SK-N-SH (cell line): ENCODE measurements at regions not wholly inside any gene's neighbourhood (a gene's known extent, or its start where the extent isn't known, plus 50 kb on each side); places are given as distances from the start of the nearest gene placed in this dataset.

ENCODE experiments used
- CTCF ChIA-PET: fragments of 300-600, 350-600 bp; formaldehyde crosslinking; extraction: SDS; loops from one replicate; lab custom pipeline; 2021; lab: Yijun Ruan, JAX
- POLR2A ChIA-PET: fragments of 350-600 bp; sonication (Branson Sonifier 250); formaldehyde crosslinking; extraction: SDS; loops from one replicate; lab custom pipeline; 2020; ENCODE audit warnings: antibody characterized with exemption, inconsistent platforms; lab: Yijun Ruan, JAX
- DNase-seq: peaks from one replicate; pipeline ENCODE4 v3.0.0; 2012
- H2AFZ ChIP-seq: fragments of 200-600 bp; sonication (generic); 2 replicates; pipeline ENCODE4 v1.8.1; 2016; ENCODE audit warnings: antibody characterized with exemption, mild to moderate bottlenecking, low read depth
- H3F3A ChIP-seq: fragments of 200-600 bp; sonication (generic); replicated peaks from 2 replicates; pipeline ENCODE3; 2016; ENCODE audit warnings: antibody characterized with exemption, mild to moderate bottlenecking; ENCODE audit not compliant: insufficient read depth
- H3K27ac ChIP-seq, 2 experiments: fragments of 200-500 bp in 1 of 2; fragments of 200-600 bp in 1 of 2; sonication (Bioruptor generic) in 1 of 2; sonication (generic), shearing (Covaris generic) in 1 of 2; 2 replicates each; pipeline versions ENCODE4 v1.5.1 to v1.6.1; 2014 to 2016; ENCODE audit warnings: low read depth in 2 of 2, inconsistent platforms in 1 of 2, low read length in 1 of 2, mild to moderate bottlenecking in 1 of 2, mixed read lengths in 1 of 2
- H3K27me3 ChIP-seq: fragments of 200-600 bp; sonication (generic), shearing (Covaris generic); 2 replicates; pipeline ENCODE4 v1.6.1; 2016; ENCODE audit warnings: mixed run types; ENCODE audit not compliant: insufficient read depth
- H3K36me3 ChIP-seq, 2 experiments: fragments of 200-500 bp in 1 of 2; fragments of 200-600 bp in 1 of 2; sonication (Bioruptor generic) in 1 of 2; sonication (generic) in 1 of 2; replicated peaks in 1 of 2; 2 replicates each; pipeline versions ENCODE3 to v1.5.1; 2014 to 2016; ENCODE audit warnings: low read length in 1 of 2, mild to moderate bottlenecking in 1 of 2; ENCODE audit not compliant: insufficient read depth in 2 of 2, control insufficient read depth in 1 of 2
- H3K4me1 ChIP-seq, 2 experiments: fragments of 200-500 bp in 1 of 2; fragments of 200-600 bp in 1 of 2; sonication (Bioruptor generic) in 1 of 2; sonication (generic), shearing (Covaris generic) in 1 of 2; 2 replicates each; pipeline versions ENCODE4 v1.5.1 to v1.6.1; 2014 to 2016; ENCODE audit warnings: low read depth in 1 of 2, low read length in 1 of 2, mixed run types in 1 of 2; ENCODE audit not compliant: insufficient read depth in 2 of 2, control insufficient read depth in 1 of 2
- H3K4me2 ChIP-seq: fragments of 200-600 bp; sonication (generic), shearing (Covaris generic); 2 replicates; pipeline ENCODE4 v1.6.1; 2017; ENCODE audit warnings: mixed run types
- H3K4me3 ChIP-seq, 2 experiments: fragments of 200-500 bp in 1 of 2; fragments of 200-600 bp in 1 of 2; sonication (Bioruptor generic) in 1 of 2; sonication (generic), shearing (Covaris generic) in 1 of 2; 2 replicates each; pipeline versions ENCODE4 v1.5.1 to v1.8.1; 2014 to 2016; ENCODE audit warnings: low read depth in 2 of 2, inconsistent platforms in 1 of 2, low read length in 1 of 2, mild to moderate bottlenecking in 1 of 2, mixed read lengths in 1 of 2, moderate library complexity in 1 of 2
- H3K79me2 ChIP-seq: fragments of 200-600 bp; sonication (generic); 2 replicates; pipeline ENCODE4 v1.8.1; 2017; ENCODE audit warnings: mild to moderate bottlenecking; ENCODE audit not compliant: insufficient read depth
- H3K9ac ChIP-seq: fragments of 200-600 bp; sonication (generic); 2 replicates; pipeline ENCODE4 v1.6.1; 2017; ENCODE audit warnings: mixed run types
- H3K9me2 ChIP-seq: fragments of 200-600 bp; sonication (generic); 2 replicates; pipeline ENCODE4 v1.6.1; 2017; ENCODE audit warnings: mixed run types
- H3K9me3 ChIP-seq: fragments of 200-600 bp; sonication (generic); 2 replicates; pipeline ENCODE4 v1.6.1; 2017; ENCODE audit warnings: mixed run types, mild to moderate bottlenecking, moderate library complexity
- H4K20me1 ChIP-seq: fragments of 200-600 bp; sonication (generic); 2 replicates; pipeline ENCODE4 v1.6.1; 2017; ENCODE audit warnings: mild to moderate bottlenecking, mixed run types; ENCODE audit not compliant: insufficient read depth
- CTCF ChIP-seq: fragments of 200-600 bp; sonication (generic); IDR thresholded peaks from 2 replicates; pipeline ENCODE4 v1.6.1; 2017; ENCODE audit warnings: antibody characterized with exemption, mild to moderate bottlenecking, moderate library complexity
- ELF1 ChIP-seq: IDR thresholded peaks from 2 replicates; pipeline ENCODE4 v1.4.0; 2012
- EP300 ChIP-seq, 2 experiments: IDR thresholded peaks; 2 replicates each; pipeline versions ENCODE4 v1.4.0 to v1.6.1; 2012; ENCODE audit warnings: borderline replicate concordance in 1 of 2, low read depth in 1 of 2, low read length in 1 of 2
- EZH2phosphoT487 ChIP-seq: fragments of 200-600 bp; sonication (generic); IDR thresholded peaks from 2 replicates; pipeline ENCODE4 v1.6.1; 2017; ENCODE audit warnings: low read depth, mixed run types, mild to moderate bottlenecking, antibody characterized with exemption, moderate library complexity, borderline replicate concordance
- GATA2 ChIP-seq: sonication (generic); formaldehyde crosslinking; IDR thresholded peaks from 2 replicates; pipeline ENCODE4 v1.5.0; 2020; ENCODE audit warnings: mild to moderate bottlenecking, missing genetic modification reagents
- POLR2AphosphoS5 ChIP-seq: IDR thresholded peaks from 2 replicates; pipeline ENCODE4 v1.6.1; 2012; ENCODE audit warnings: low read depth, low read length
- RAD21 ChIP-seq: IDR thresholded peaks from 2 replicates; pipeline ENCODE4 v1.6.1; 2012; ENCODE audit warnings: mild to moderate bottlenecking, low read length
- REST ChIP-seq: IDR thresholded peaks from 2 replicates; pipeline ENCODE4 v1.6.1; 2012; ENCODE audit warnings: mild to moderate bottlenecking, low read depth, low read length, moderate library complexity
- TAF1 ChIP-seq: IDR thresholded peaks from 2 replicates; pipeline ENCODE4 v1.6.1; 2012; ENCODE audit warnings: low read depth, mild to moderate bottlenecking, low read length, moderate library complexity, borderline replicate concordance
- USF1 ChIP-seq: IDR thresholded peaks from 2 replicates; pipeline ENCODE4 v1.4.0; 2012; ENCODE audit warnings: low read depth, borderline replicate concordance
- YY1 ChIP-seq: IDR thresholded peaks from 2 replicates; pipeline ENCODE4 v1.4.0; 2012; ENCODE audit warnings: low read depth, mild to moderate bottlenecking
- WGBS: methylation state at CpG from one replicate; pipeline ENCODE4 v1.1.6; 2017; ENCODE audit warnings: low lambda C conversion rate; 5-methylcytosine and 5-hydroxymethylcytosine counted together

GRCh38 chr6:134667111-134667510, 282.8 kb downstream of the ALDH8A1 start:
- H3K27ac ChIP-seq, result no peak overlapping the region
- no peaks in the 10 kb centered on the region for H3K36me3 ChIP-seq
- no peaks in the 10 kb centered on the region for H4K20me1 ChIP-seq
- DNase-seq, result no peak
- H3F3A ChIP-seq, result no peaks in the 10 kb centered on the region
- H3K9me2 ChIP-seq, result no peaks in the 10 kb centered on the region
- no peak overlapping the region for H3K9ac ChIP-seq
- TF ChIP-seq CTCF, result no peak
- no peak for TF ChIP-seq EP300 (IDR thresholded peaks at IDR 0.05; ENCODE audit: borderline replicate concordance in 1 of 2, low read depth in 1 of 2, low read length in 1 of 2)
- no peak for TF ChIP-seq TAF1
- no peak for TF ChIP-seq EZH2phosphoT487
- TF ChIP-seq YY1, result no peak
- TF ChIP-seq GATA2, result no peak
- TF ChIP-seq POLR2AphosphoS5, result no peak
- ChIA-PET POLR2A (no interaction called here), CTCF (no interaction called here)
- H3K79me2 ChIP-seq, result no peaks in the 10 kb centered on the region
- H3K27me3 ChIP-seq, result no peaks in the 10 kb centered on the region
- H3K4me2 ChIP-seq, result no peak overlapping the region
- no peak overlapping the region for H2AFZ ChIP-seq
- no peak overlapping the region for H3K4me3 ChIP-seq
- H3K4me1 ChIP-seq, result no peaks in the 10 kb centered on the region
- 100% methylated on average over 2 of the region's 2 CpGs for WGBS
- H3K9me3 ChIP-seq, result no peaks in the 10 kb centered on the region

- ChIA-PET POLR2A (no interaction called here), CTCF (no interaction called here)
- H3K27me3 ChIP-seq, result no peaks in the 10 kb centered on the region
- H3K79me2 ChIP-seq, result no peaks in the 10 kb centered on the region
- 79% methylated on average over 2 of the region's 2 CpGs for WGBS
- TF ChIP-seq ELF1, result no peak
- no peak for TF ChIP-seq EP300 (IDR thresholded peaks at IDR 0.05; ENCODE audit: borderline replicate concordance in 1 of 2, low read depth in 1 of 2, low read length in 1 of 2)
- TF ChIP-seq TAF1, result no peak
- no peak for TF ChIP-seq GATA2
- TF ChIP-seq USF1, result no peak
- TF ChIP-seq RAD21, result no peak
- TF ChIP-seq REST, result no peak
- H3F3A ChIP-seq, result no peaks in the 10 kb centered on the region
- no peak overlapping the region for H3K27ac ChIP-seq
- H4K20me1 ChIP-seq, result no peaks in the 10 kb centered on the region
- no peak for DNase-seq
- H3K4me2 ChIP-seq, result no peak overlapping the region
- no peak overlapping the region for H3K9ac ChIP-seq
- no peaks in the 10 kb centered on the region for H3K36me3 ChIP-seq
- H2AFZ ChIP-seq, result no peak overlapping the region
- H3K9me3 ChIP-seq, result no peaks in the 10 kb centered on the region
- H3K9me2 ChIP-seq, result no peaks in the 10 kb centered on the region
- H3K4me3 ChIP-seq, result no peak overlapping the region
- no peaks in the 10 kb centered on the region for H3K4me1 ChIP-seq
Measured at GRCh38 chr6:134666125-134666524, 283.8 kb downstream of the ALDH8A1 start.
